HEK293 (cell line): ENCODE measurements at regions not wholly inside any gene's neighbourhood (a gene's known extent, or its start where the extent isn't known, plus 50 kb on each side); places are given as distances from the start of the nearest gene placed in this dataset.

Source experiments
- CTCF ChIA-PET: fragments of 350-600 bp; formaldehyde crosslinking; extraction: SDS; loops from one replicate; lab custom pipeline; 2021; ENCODE audit warnings: antibody characterized with exemption; lab: Yijun Ruan, JAX
- POLR2A ChIA-PET: fragments of 300-600 bp; formaldehyde crosslinking; extraction: SDS; loops from one replicate; lab custom pipeline; 2020; ENCODE audit warnings: antibody characterized with exemption, inconsistent platforms; lab: Yijun Ruan, JAX
- H3K27ac ChIP-seq: fragments of 200-500 bp; sonication (Bioruptor generic); 2 replicates; pipeline ENCODE4 v1.5.1; 2014; ENCODE audit warnings: low read depth, low read length, control low read depth, inconsistent platforms; ENCODE audit errors: extremely low read depth
- H3K36me3 ChIP-seq, 2 experiments: fragments of 200-500 bp in 1 of 2; sonication (Bioruptor generic) in 1 of 2; 1 replicate in 1 of 2; 2 replicates in 1 of 2; pipeline ENCODE4 v1.5.1; 2014 to 2017; ENCODE audit warnings: inconsistent platforms in 2 of 2, low read length in 2 of 2; ENCODE audit not compliant: control insufficient read depth in 2 of 2, insufficient read depth in 1 of 2
- H3K4me1 ChIP-seq: fragments of 200-500 bp; sonication (Bioruptor generic); 2 replicates; pipeline ENCODE4 v1.5.1; 2014; ENCODE audit warnings: mild to moderate bottlenecking, low read length, inconsistent platforms; ENCODE audit not compliant: control insufficient read depth, insufficient read depth
- H3K4me3 ChIP-seq: 2 replicates; pipeline ENCODE4 v1.5.1; 2011; ENCODE audit warnings: low read depth, mild to moderate bottlenecking, control low read depth, low read length, moderate library complexity
- H3K9me3 ChIP-seq: fragments of 200-500 bp; sonication (Bioruptor generic); 2 replicates; pipeline ENCODE4 v1.5.1; 2014; ENCODE audit warnings: low read depth, low read length, inconsistent platforms; ENCODE audit not compliant: control insufficient read depth, insufficient read depth
- ATF2 ChIP-seq: fragments of 450-650 bp; formaldehyde crosslinking; IDR thresholded peaks from 2 replicates; pipeline ENCODE4 v1.5.1; 2016; ENCODE audit warnings: missing biosample characterization, missing genetic modification characterization, low read depth
- INSM2 ChIP-seq: fragments of 450-650 bp; formaldehyde crosslinking; IDR thresholded peaks from 2 replicates; pipeline ENCODE4 v1.5.1; 2016; ENCODE audit warnings: missing biosample characterization, missing genetic modification characterization
- PRDM1 ChIP-seq: fragments of 450-650 bp; formaldehyde crosslinking; IDR thresholded peaks from 2 replicates; pipeline ENCODE4; 2016; ENCODE audit warnings: missing biosample characterization, missing genetic modification characterization
- RBAK ChIP-seq: fragments of 450-650 bp; formaldehyde crosslinking; IDR thresholded peaks from 2 replicates; pipeline ENCODE4 v1.5.1; 2016; ENCODE audit warnings: missing biosample characterization, missing genetic modification characterization
- ZBTB1 ChIP-seq: fragments of 450-650 bp; formaldehyde crosslinking; IDR thresholded peaks from 2 replicates; pipeline ENCODE4 v1.5.1; 2016; ENCODE audit warnings: missing biosample characterization, missing genetic modification characterization
- ZFP41 ChIP-seq: fragments of 450-650 bp; formaldehyde crosslinking; IDR thresholded peaks from 2 replicates; pipeline ENCODE4 v1.5.1; 2016; ENCODE audit warnings: missing biosample characterization, missing genetic modification characterization, borderline replicate concordance
- ZIC2 ChIP-seq: fragments of 450-650 bp; formaldehyde crosslinking; IDR thresholded peaks from 2 replicates; pipeline ENCODE4 v1.5.1; 2016; ENCODE audit warnings: missing biosample characterization, missing genetic modification characterization
- ZNF133 ChIP-seq: fragments of 450-650 bp; formaldehyde crosslinking; IDR thresholded peaks from 2 replicates; pipeline ENCODE4 v1.5.1; 2016; ENCODE audit warnings: missing biosample characterization, missing genetic modification characterization
- ZNF155 ChIP-seq: fragments of 450-650 bp; formaldehyde crosslinking; IDR thresholded peaks from 2 replicates; pipeline ENCODE4 v1.5.1; 2016; ENCODE audit warnings: missing biosample characterization, missing genetic modification characterization
- ZNF157 ChIP-seq: fragments of 450-650 bp; formaldehyde crosslinking; IDR thresholded peaks from 2 replicates; pipeline ENCODE4 v1.5.1; 2016; ENCODE audit warnings: missing biosample characterization, missing genetic modification characterization
- ZNF239 ChIP-seq: fragments of 450-650 bp; formaldehyde crosslinking; IDR thresholded peaks from 2 replicates; pipeline ENCODE4 v1.5.1; 2016; ENCODE audit warnings: missing biosample characterization, missing genetic modification characterization
- ZNF24 ChIP-seq: fragments of 450-650 bp; formaldehyde crosslinking; IDR thresholded peaks from 2 replicates; pipeline ENCODE4 v1.5.1; 2016; ENCODE audit warnings: missing biosample characterization, missing genetic modification characterization
- ZNF391 ChIP-seq: fragments of 450-650 bp; formaldehyde crosslinking; IDR thresholded peaks from 2 replicates; pipeline ENCODE4 v1.5.1; 2016; ENCODE audit warnings: low read depth, missing biosample characterization, missing genetic modification characterization, borderline replicate concordance
- ZNF423 ChIP-seq: fragments of 450-650 bp; formaldehyde crosslinking; IDR thresholded peaks from 2 replicates; pipeline ENCODE4 v1.5.1; 2016; ENCODE audit warnings: missing biosample characterization, missing genetic modification characterization
- ZNF560 ChIP-seq: fragments of 450-650 bp; formaldehyde crosslinking; IDR thresholded peaks from 2 replicates; pipeline ENCODE4 v1.5.1; 2017; ENCODE audit warnings: missing biosample characterization, missing genetic modification characterization, borderline replicate concordance
- ZNF571 ChIP-seq: fragments of 450-650 bp; formaldehyde crosslinking; IDR thresholded peaks from 2 replicates; pipeline ENCODE4 v1.5.0; 2017; ENCODE audit warnings: missing biosample characterization, missing genetic modification characterization
- ZNF658 ChIP-seq: fragments of 450-650 bp; formaldehyde crosslinking; IDR thresholded peaks from 2 replicates; pipeline ENCODE4; 2016; ENCODE audit warnings: missing biosample characterization, missing genetic modification characterization
- ZNF707 ChIP-seq: fragments of 450-650 bp; formaldehyde crosslinking; IDR thresholded peaks from 2 replicates; pipeline ENCODE4 v1.5.1; 2016; ENCODE audit warnings: missing biosample characterization, missing genetic modification characterization
- ZNF768 ChIP-seq: fragments of 450-650 bp; formaldehyde crosslinking; IDR thresholded peaks from 2 replicates; pipeline ENCODE4 v1.5.1; 2018; ENCODE audit warnings: missing biosample characterization, mild to moderate bottlenecking, missing genetic modification characterization
- ZNF777 ChIP-seq: fragments of 450-650 bp; formaldehyde crosslinking; IDR thresholded peaks from 2 replicates; pipeline ENCODE4 v1.5.1; 2017; ENCODE audit warnings: missing biosample characterization, missing genetic modification characterization, borderline replicate concordance
- ZNF792 ChIP-seq: fragments of 450-650 bp; formaldehyde crosslinking; IDR thresholded peaks from 2 replicates; pipeline ENCODE4 v1.5.1; 2016; ENCODE audit warnings: missing biosample characterization, missing genetic modification characterization
- TF ChIP-seq, protein P1 (sequence below): fragments of 450-650 bp; formaldehyde crosslinking; IDR thresholded peaks from 2 replicates; pipeline ENCODE4 v1.5.1; 2017; ENCODE audit warnings: missing biosample characterization, missing genetic modification characterization
- TF ChIP-seq, protein P2 (sequence below): fragments of 450-650 bp; formaldehyde crosslinking; IDR thresholded peaks from 2 replicates; pipeline ENCODE4 v1.5.1; 2017; ENCODE audit warnings: missing biosample characterization, missing genetic modification characterization

GRCh38 chr3:145429546-145429945, 731.4 kb downstream of the PLOD2 start:
- CTCF ChIA-PET: no interaction called here
- H3K36me3 ChIP-seq: no peaks in the 10 kb centered on the region
- no peak overlapping the region for H3K4me3 ChIP-seq
- TF ChIP-seq ZNF155 (tag by site-specific recombination): no peak
- no peak for TF ChIP-seq INSM2 (tag by site-specific recombination)
- TF ChIP-seq ZIC2: no peak
- no peak for TF ChIP-seq ZNF239
- TF ChIP-seq ZNF792 (tag by site-specific recombination): no peak
- TF ChIP-seq ZNF571: no peak
- TF ChIP-seq, protein P1, sequence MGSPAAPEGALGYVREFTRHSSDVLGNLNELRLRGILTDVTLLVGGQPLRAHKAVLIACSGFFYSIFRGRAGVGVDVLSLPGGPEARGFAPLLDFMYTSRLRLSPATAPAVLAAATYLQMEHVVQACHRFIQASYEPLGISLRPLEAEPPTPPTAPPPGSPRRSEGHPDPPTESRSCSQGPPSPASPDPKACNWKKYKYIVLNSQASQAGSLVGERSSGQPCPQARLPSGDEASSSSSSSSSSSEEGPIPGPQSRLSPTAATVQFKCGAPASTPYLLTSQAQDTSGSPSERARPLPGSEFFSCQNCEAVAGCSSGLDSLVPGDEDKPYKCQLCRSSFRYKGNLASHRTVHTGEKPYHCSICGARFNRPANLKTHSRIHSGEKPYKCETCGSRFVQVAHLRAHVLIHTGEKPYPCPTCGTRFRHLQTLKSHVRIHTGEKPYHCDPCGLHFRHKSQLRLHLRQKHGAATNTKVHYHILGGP (tag by site-specific recombination): no peak
- TF ChIP-seq ZNF24 (tag by site-specific recombination): no peak
- TF ChIP-seq PRDM1: no peak
- no peak for TF ChIP-seq RBAK (tag by site-specific recombination)
- TF ChIP-seq, all 188 proteins: peak for 0
- POLR2A ChIA-PET: no interaction called here
- Histone ChIP-seq H3K27ac (no peak overlapping the region), H3K9me3 (no peaks in the 10 kb centered on the region), H3K4me1 (no peaks in the 10 kb centered on the region)

GRCh38 chr3:145448436-145448835, 712.5 kb downstream of the PLOD2 start:
- H3K27ac ChIP-seq: no peak overlapping the region
- H3K9me3 ChIP-seq: no peaks in the 10 kb centered on the region
- TF ChIP-seq ZNF658 (tag by site-specific recombination): no peak
- TF ChIP-seq, protein P2, sequence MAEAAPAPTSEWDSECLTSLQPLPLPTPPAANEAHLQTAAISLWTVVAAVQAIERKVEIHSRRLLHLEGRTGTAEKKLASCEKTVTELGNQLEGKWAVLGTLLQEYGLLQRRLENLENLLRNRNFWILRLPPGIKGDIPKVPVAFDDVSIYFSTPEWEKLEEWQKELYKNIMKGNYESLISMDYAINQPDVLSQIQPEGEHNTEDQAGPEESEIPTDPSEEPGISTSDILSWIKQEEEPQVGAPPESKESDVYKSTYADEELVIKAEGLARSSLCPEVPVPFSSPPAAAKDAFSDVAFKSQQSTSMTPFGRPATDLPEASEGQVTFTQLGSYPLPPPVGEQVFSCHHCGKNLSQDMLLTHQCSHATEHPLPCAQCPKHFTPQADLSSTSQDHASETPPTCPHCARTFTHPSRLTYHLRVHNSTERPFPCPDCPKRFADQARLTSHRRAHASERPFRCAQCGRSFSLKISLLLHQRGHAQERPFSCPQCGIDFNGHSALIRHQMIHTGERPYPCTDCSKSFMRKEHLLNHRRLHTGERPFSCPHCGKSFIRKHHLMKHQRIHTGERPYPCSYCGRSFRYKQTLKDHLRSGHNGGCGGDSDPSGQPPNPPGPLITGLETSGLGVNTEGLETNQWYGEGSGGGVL (tag by site-specific recombination): no peak
- no peak for TF ChIP-seq ZNF157 (tag by site-specific recombination)
- CTCF ChIA-PET: no interaction called here
- H3K4me3 ChIP-seq: no peak overlapping the region
- H3K36me3 ChIP-seq: no peaks in the 10 kb centered on the region
- no peaks in the 10 kb centered on the region for H3K4me1 ChIP-seq
- POLR2A ChIA-PET: no interaction called here

GRCh38 chr3:145450018-145450682, 710.8 kb downstream of the PLOD2 start:
- no peak overlapping the region for H3K4me3 ChIP-seq
- no peaks in the 10 kb centered on the region for H3K9me3 ChIP-seq
- no peaks in the 10 kb centered on the region for H3K36me3 ChIP-seq
- no peaks in the 10 kb centered on the region for H3K4me1 ChIP-seq
- CTCF ChIA-PET: no interaction called here
- POLR2A ChIA-PET: no interaction called here
- no peak overlapping the region for H3K27ac ChIP-seq
- TF ChIP-seq ZNF768 (tag by site-specific recombination) (no peak), ZNF423 (tag by site-specific recombination) (no peak), ZNF560 (no peak), ZFP41 (tag by site-specific recombination) (no peak), ZNF777 (tag by site-specific recombination) (no peak), ZNF391 (tag by site-specific recombination) (no peak), ZBTB1 (tag by site-specific recombination) (no peak), ZNF133 (tag by site-specific recombination) (no peak), ZNF707 (no peak), ATF2 (tag by site-specific recombination) (no peak)
- TF ChIP-seq, protein P2 (tag by site-specific recombination): no peak
- TF ChIP-seq, all 188 proteins: peak for 0
